Hematopoietic multipotent progenitor cell treated with erythropoietin and hydrocortisone succinate and interleukin-3 and kit ligand, for 15 days (in vitro differentiated cells): ENCODE measurements at regions not wholly inside any gene's neighbourhood (a gene's known extent, or its start where the extent isn't known, plus 50 kb on each side); places are given as distances from the start of the nearest gene placed in this dataset.
"Not testable (repeated sequence)": the region's sequence is repeated elsewhere in the genome, so short reads cannot be mapped to it uniquely, and the experiment has no call there.

Source experiments
- DNase-seq: peaks from one replicate; pipeline ENCODE4 v3.0.0-alpha.2; 2015; ENCODE audit warnings: low spot score

DNA sequence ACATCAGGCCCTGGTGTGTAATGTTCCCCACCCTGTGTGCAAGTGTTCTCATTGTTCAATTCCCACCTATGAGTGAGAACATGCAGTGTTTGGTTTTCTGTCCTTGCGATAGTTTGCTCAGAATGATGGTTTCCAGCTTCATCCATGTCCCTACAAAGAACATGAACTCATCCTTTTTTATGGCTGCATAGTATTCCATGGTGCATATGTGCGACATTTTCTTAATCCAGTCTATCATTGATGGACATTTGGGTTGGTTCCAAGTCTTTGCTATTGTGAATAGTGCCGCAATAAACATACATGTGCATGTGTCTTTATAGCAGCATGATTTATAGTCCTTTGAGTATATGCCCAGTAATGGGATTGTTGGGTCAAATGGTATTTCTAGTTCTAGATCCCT, 60.5 kb upstream of the PSME4 start:
- not testable (repeated sequence) for DNase-seq

DNA sequence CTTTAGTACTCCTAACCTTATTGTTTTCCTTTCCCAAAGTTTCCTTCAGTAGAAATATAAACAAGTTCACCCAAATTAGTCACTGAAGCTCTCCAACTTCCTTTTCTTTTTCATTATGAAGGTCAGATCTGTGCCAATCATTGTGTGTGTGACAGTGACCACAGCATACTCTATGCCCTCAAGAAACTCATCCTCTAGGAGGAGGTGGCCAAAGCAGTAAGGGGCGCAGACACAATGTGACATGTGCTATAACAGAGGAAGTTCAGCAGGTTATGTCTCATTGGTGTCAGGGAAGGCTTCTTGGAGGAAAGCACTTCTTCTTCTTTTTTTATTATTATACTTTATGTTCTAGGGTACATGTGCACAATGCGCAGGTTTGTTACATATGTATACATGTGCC, 60.0 kb upstream of the PSME4 start:
- no peak for DNase-seq

DNA sequence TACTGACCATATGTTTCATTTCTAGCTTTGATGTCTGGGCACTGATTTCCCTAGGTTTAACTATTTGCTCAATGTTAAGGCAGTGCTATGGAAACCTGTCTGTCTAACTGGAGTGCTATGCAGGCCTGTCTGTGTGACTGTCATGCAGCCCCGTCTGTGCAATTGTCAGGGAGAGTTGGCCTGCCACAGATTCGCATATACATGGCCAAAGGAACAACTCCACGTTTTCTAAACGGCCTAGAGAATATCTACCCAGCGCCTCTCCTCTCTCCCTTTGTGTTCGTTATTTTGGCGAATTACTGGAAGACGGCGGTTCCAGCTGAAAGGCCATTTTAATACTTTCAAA, 59.6 kb upstream of the PSME4 start:
- no peak for DNase-seq

DNA sequence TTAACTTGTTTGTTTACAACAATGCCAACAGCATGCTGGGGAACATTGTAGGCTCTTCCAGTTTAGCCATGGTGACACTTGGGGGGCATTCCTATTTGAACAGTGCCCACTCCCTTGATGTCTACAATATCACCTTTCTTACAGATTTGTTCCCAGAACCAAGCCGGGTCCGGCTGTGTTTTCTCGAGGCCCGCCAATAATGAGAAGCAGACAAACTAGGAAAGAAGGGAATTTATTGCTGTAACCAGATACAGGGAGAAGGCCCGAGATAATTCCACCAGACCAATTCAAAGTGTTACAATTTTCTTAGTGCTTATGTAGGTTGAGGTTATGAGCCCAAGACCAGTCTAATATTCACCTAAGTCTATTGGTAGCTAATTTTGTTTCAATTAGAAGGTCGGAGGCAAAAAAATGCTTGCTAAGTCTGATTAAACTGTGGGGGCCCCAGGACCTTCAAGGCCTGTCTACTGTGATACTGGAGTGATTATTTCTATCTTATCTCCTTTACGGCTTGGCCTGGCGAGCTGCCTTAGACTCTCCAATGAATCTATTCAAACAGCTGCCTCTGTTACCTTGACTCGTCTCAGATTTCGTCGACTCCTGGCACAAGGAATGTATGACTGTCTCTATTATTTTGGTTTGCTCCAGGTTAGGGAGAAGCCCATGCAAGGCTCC, 59.1 kb upstream of the PSME4 start:
- DNase-seq = peak; percentile 9

DNA sequence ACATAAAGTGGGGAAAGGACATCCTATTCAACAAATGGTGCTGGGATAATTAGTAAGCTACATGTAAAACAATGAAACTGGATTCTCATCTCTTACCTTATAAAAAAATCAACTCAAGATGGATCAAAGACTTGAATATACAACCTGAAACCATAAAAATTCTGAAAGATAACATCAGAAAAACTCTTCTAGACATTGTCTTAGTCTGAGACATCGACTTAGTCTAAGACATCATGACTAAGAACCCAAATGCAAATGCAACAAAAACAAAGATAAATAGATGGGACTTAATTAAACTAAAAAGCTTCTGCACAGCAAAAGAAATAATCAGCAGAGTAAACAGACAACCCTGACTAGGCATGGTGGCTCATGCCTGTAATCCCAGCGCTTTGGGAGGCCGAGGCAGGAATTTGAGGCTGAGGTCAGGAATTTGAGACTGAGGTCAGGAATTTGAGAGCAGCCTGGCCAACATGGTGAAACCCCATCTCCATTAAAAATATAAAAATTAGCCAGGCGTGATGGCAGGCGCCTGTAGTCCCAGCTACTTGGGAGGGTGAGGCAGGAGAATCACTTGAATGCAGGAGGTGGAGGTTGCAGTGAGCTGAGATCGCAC, 54.8 kb upstream of the PSME4 start:
- not testable (repeated sequence) for DNase-seq

DNA sequence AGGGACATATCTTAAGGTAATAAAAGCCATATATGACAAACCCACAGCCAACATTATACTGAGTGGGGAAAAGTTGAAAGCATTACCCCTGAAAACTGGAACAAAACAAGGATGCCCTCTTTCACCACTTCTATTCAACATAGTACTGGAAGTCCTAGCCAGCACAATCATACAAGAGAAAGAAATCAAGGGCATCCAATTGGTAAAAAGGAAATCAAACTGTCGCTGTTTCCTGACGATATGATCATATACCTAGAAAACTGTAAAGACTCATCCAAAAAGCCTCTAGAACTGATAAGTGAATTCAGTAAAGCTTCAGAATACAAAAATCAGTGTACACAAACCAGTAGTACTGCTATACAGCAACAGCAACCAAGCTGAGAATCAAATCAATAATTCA, 53.8 kb upstream of the PSME4 start:
- DNase-seq = no peak

DNA sequence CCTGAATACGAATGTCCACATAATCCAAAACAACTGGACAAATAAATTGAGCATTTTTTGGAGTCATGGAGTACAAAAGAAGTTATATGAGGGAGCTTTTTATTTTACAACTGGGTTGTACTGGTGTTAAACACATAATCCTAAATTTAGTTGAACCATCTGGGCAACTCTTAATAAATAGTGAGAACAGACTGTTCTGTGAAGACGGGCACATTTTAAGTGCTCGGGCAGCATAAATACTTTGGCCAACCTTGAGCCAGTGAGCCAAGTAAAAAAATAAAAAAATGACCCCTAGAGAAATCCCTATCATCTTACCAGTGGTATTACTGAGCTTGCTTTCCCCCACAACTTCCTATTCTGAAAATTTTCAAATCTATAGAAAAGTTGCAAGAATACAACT, 50.9 kb upstream of the PSME4 start:
- no peak for DNase-seq

DNA sequence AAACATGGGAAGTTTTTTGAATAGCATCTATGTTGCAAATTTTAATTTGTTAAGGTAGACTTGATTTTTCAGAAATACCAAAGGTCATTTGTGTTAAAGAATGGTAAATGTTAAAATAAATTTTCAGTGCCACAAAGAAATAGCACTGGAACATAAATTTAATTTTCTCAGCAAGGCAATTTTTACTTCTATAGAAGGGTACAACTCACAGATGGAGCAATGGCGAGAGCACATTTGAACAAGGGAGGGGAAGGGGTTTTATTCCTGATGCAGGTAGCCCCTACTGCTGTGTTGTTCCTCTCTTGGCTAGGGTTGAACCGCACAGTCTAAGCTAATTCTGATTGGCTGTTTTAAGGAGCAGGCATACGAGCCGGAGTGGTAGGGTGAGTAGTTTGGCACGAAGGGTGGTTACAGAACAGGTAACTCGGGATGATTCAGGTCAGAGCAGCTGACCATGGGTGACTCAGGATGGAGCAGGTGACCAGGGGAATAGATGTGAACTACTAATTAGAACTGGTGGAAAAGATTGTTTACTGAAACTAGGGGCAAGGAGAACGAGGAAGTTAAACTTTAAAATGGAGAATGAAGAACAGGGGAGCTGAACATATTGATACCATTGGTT, 50.1 kb upstream of the PSME4 start:
- DNase-seq = no peak
